Fibroblast of skin of scalp (primary cell): ENCODE measurements at regions not wholly inside any gene's neighbourhood (a gene's known extent, or its start where the extent isn't known, plus 50 kb on each side); places are given as distances from the start of the nearest gene placed in this dataset.

Source experiments
- DNase-seq: peaks from one replicate; pipeline ENCODE4 v3.0.0-alpha.2; 2013

- no peak for DNase-seq
Observed at GRCh38 chr20:48262466-48262865, 477.2 kb upstream of the SULF2 start.

- no peak for DNase-seq
Observed at GRCh38 chr20:48261398-48261910, 476.2 kb upstream of the SULF2 start.

DNA sequence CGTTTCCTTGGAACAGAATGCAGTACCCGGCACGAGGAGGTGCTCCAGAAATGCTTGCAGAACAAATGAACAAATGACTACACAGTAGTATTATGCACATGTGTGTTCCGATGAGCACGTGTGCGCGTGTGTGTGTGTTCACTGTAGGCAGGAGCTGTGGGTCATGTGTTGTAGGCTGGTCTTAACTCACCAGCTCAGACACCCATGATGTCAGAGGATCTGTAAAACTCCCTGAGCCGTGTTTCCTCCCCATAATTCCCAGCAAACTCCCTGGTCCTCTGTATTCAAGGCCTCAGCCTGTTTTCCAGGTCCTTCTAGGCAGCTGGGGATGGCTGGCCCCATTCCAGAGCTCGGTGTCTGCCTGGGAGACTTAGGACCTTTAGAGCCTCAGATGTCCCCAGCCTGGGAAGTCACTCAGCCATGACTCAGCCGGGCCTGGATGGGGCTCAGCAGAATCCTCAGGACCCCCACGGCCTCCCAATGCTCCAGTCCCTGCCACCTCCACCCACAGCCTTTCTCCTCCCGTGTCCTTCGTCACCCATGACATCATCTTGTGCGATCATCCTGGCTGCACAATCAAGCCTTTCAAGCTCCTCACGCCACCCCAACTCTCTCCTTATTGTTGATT, 475.0 kb upstream of the SULF2 start:
- no peak for DNase-seq

GRCh38 chr20:48259456-48259855, 474.2 kb upstream of the SULF2 start:
- no peak for DNase-seq

GRCh38 chr20:48257833-48258232, 472.6 kb upstream of the SULF2 start:
- DNase-seq, result no peak

DNA sequence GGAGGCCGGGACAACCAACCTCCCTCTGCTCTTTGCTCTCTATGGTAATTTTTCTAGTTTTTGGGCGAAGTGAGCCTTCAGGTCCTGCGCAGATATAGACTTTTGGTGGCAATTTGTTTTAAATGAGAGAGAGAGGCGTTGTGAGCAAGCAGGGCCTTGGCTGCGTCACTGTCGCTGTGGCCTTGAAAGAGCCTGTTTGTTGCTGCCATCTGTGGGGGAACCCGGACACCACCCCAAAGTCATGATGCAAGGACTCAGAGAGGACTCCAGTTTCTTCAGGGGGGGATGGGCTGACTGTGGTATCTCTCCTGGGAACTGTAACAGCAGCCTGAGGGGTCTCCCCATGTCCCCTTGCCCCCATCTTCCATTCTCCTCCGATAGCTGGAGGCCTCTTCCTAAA, 462.7 kb upstream of the SULF2 start:
- DNase-seq, result no peak

DNA sequence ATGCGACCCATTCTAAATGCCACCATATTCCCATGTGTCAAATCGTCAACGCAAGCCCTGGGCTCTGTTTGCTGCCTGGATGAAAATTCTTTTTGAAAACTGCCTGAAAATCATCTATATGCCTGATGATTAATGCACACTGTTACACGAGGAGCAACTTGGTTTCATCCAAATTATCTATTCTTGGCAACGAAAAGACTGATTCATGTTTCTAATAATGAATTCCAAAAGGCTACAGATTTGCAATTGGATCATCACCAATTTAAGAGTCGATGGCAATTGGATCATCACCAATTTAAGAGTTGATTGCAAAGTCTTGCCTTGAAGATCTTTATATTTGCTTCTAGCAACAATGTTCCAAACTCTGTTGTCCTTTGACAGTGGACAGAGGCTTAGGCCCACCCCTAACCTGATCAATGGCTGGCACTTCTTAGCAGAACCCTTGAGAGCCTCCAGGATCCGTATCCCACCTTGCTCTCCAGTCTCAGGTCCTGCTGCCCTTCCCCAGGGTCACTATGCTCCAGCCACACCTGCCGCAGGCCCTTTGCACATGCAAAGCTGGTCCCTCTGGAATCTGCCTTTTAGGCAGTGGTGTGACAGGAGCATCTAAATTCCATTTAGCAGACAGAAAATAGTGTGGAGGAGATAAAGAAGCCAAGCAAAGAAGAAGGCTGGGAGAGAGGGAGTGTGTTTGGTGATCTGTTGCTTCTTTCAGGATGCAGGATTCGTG, 460.9 kb upstream of the SULF2 start:
- peak; percentile 23 for DNase-seq

DNA sequence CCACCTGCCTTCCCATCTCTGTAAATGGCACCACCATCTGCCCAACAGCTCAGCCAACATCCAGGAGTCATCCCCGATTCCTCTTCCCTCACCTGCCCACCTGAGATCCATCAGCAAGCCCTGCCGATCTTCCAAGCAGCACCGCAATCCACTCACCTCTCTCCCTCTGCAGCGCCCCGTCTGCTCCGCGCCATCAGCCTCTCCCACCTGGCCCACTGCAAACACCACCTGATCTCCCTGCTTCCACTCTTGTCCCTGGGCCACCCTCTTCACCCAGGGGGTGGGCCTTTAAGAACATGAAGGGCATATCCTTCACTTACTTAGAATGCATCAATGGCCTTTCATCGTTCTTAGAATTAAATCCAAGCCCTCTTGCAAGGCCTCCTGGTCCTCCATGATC, 457.3 kb upstream of the SULF2 start:
- no peak for DNase-seq

- DNase-seq, result no peak
Observed at GRCh38 chr20:48241482-48241881, 456.2 kb upstream of the SULF2 start.

DNA sequence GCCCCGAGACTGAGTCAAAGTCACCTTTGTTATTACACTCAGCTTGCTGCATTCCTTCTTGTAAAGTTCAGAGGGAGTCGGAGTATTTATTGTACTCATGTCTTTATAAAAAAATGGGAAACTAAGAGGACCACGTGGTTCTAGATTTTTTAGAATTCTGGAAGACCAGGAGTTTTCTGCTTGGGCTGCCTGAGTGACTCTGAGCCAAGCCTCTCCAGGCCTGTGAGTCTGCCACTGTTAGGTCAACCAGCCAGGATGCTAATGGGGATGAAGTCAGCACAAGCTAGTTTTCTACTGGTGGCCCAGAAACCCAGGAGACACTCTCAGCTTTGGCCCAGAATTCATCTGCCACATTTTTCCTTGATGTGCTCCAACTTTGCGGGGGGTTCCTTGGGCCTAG, 453.5 kb upstream of the SULF2 start:
- DNase-seq, result no peak

DNA sequence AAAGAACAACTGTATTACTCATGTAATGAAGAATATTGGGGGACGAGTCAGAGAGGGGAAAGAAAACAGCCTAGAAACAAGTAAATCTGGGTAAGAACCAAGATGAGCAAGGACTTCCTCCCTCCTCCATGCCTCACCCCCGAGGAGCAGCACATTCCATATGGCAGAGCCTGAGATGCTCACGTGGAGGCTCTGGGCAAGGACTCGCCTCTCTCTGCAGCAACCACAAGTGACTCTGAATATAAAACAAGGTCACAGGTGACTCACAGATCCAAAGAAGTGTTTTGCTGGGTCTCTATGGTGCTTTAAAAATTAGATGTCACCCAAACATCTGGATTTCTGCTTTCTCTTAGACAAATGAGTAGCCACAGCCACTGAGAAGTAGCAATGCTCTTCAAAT, 453.0 kb upstream of the SULF2 start:
- peak; percentile 54 for DNase-seq

DNA sequence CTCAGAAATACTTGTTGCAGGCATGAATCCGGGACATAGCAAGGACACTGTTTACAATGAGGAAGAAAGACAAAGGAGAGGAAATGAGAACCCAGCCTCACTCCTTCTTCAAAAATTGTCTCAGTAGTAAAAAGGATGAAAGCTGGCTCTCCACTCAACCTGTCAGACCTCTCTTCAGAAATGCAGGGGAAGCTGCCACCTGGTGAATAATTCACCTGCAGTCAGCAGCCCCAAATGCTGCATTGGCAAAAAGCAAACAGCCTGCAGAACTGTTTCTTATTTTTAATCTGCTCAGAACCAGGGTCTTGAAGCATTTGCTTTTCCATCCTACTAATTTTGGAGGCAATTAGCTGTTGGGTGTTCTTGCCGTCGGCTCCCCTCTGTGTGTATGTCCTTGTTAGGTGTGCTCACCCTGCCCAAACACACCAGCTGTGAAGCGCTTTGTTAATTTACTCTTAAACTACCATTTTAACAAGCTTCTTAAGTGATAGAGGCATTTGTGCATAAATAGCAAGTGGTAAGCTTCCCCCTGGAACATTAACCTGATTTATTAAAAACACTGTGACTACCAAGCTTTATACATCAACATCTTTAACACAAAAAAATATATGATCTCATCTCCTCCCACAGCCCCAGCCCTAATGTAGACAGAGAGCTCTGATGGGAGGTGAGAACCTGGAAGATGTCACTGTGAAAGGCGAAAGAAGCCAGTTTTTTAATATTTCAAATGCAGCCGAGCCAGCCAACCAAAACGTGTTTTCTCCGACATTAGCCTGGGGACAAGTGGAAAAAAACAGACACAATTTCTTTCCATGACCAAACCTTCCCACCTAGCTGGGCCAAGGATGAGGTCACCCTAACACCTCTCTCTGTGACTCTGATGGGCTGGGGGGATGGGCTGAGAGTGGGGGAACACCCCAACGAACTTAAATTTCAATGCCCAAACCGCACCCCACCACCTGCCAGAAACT, 451.0 kb upstream of the SULF2 start:
- DNase-seq, result no peak

DNA sequence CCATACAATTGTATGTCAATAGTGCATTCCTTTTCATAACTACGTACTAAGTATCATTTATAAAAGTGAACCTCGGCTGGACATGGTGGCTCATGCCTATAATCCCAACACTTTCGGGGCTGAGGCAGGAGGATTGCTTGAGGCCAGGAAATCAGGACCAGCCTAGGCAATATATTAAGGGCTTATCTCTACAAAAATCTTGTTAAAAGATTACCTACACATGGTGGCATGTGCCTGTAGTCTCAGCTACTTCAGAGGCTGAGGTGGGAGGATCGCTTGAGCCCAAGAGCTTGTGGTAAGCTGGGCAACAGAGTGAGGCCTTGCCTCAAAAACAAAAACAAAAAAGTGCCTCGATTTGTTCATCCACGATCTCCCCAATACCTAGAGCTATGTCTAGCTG, 449.7 kb upstream of the SULF2 start:
- DNase-seq, result no peak

DNA sequence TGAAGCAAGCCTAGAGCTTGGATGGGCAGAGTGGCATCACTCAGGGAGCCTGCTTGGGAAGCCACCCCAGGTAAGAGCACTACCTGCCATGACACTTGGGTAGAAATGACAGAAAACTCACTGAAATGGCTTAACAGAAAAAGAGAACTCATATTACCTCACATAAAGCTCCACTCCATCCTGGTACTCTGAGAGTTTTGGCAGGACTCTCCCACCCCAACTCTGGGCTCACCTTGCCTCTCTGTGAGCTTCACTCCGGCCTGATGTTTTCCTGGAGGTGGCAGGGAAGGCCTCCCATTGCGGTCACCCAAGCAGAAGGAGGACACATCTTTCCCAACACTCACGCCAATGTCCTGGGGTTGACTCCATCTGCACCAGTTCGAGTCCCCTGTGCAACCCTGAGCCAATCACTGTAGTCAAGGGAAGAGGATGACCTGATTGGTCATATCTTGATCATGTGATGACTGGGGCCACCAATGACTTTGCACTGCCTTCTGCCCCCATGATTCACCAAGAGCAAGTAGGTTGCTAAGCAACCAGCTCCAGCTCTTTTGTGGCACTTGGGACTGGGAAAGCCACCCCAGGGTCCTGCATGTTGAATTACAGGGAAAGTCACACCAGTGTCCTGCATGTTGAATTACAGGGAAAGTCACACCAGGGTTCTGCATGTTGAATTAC, 446.1 kb upstream of the SULF2 start:
- DNase-seq, result no peak

GRCh38 chr20:48230216-48230615, 444.9 kb upstream of the SULF2 start:
- no peak for DNase-seq

DNA sequence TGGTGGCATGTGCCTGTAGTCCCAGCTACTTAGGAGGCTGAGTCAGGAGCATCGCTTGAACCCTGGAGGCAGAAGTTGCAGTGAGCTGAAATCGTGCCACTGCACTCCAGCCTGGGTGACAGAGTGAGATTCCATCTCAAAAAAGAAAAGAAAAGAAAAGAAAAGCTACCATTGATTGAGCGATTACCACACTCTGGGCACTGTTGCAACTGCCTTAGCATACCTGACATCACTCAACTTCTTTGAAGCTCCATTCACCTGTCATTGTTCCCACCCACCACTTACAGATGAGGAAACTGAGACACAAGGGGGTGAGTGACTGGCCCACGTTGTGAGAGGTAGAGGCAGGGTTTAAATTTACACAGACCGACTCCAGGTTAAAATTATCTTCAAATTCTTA, 442.1 kb upstream of the SULF2 start:
- DNase-seq, result no peak

- DNase-seq, result no peak
Observed at GRCh38 chr20:48226642-48227041, 441.4 kb upstream of the SULF2 start.

DNA sequence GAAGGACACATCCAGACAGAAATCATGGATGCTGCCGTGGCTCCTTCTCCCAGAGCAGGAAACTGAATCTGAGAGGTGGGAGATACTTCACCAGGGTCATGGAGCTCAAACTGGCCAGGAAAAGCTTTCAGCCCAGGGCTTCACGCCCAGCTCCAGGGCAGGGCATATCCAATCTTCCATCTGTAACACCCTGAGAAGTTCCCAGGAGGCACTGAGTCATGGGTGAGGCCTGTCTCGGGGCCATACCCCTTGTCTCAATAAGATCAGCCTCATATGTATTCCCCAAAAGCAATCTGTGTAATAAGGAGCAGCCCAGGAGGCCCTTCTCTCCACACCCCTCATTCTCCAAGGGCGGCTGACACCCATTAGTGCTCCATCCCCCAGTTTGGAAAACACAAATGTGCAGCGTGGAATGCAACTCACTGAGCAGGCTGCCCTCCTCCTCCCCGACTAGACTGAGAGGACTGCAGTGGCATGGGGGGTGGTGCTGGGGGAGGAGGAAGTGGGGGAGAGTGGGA, 439.3 kb upstream of the SULF2 start:
- peak; percentile 46 for DNase-seq

- no peak for DNase-seq
Observed at GRCh38 chr20:48223715-48224114, 438.4 kb upstream of the SULF2 start.

DNA sequence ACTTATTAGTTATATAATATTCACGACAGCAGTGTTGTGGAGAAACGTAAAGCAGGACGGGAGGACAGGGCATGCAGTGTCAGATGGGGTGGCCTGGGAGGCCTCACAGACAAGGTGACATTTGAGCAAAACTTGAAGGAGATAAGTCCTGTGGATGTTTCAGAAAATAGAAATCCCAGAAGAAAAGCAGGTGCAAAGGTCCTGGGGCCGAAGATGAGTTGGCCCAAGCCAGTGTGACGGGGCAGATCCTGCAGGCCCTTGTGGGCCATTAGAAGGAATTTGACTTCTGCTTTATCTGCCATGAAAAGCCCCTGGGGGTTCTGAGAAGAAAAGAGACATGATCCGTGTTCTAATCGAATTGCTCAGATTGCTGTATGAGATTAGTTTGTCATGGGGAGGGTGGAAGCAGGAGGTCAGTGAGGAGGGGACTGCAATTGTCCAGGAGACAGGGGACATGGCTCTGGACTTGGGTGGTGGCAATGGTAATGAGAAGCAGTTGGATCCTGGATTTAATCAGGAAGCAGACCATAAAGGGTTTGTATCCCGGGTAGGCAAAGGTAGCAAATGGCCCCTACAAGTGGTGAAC, 437.4 kb upstream of the SULF2 start:
- DNase-seq, result no peak

DNA sequence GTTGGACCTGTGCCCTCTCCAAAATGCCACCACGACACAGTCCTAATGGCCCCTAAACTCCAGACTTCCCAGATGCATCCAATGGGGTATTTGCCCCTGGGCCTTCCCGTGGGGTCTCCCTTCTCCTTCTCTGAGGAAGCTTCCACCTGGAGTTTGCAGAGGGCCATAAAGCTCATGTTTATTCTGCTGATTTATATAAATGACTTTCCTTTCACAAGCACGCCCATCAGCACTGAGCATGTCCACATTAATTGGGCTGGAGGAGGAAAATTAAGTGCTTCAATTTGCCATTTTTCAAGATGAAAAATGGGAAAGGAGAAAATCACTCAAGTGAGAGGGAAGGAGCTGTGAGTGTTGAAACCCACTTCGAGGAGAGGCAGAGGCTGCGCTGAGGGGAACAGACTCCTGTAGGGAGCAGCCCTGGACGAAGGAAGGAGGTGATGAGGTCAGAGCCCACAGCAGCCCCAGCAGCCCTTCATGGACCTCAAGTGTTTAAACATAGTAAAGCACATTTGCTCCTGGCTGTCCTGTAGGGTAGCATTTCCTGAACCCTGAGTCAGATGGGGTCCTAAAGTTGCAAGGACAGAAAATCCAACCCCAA, 434.9 kb upstream of the SULF2 start:
- no peak for DNase-seq

- no peak for DNase-seq
Observed at GRCh38 chr20:48219306-48219705, 434.0 kb upstream of the SULF2 start.
